CD14-positive monocyte (primary cell): ENCODE measurements at regions not wholly inside any gene's neighbourhood (a gene's known extent, or its start where the extent isn't known, plus 50 kb on each side); places are given as distances from the start of the nearest gene placed in this dataset.

Experiments used
- DNase-seq, 3 donors: peaks; one replicate each; pipeline ENCODE4 v3.0.0-alpha.2; 2011 to 2022
- H2AFZ ChIP-seq: 2 replicates; pipeline ENCODE4 v1.6.0; 2012; ENCODE audit warnings: mild to moderate bottlenecking, low read depth, low read length, inconsistent platforms; ENCODE audit not compliant: insufficient read depth, poor library complexity, severe bottlenecking
- H3K27ac ChIP-seq, 2 donors: 1 replicate in 1 of 2; 2 replicates in 1 of 2; pipeline ENCODE4 v1.5.1; 2012 to 2013; ENCODE audit warnings: low read length in 2 of 2, control low read depth in 1 of 2, inconsistent platforms in 1 of 2, low read depth in 1 of 2, mild to moderate bottlenecking in 1 of 2
- H3K27me3 ChIP-seq, 2 donors: one replicate each; pipeline versions ENCODE4 v1.6.0 to v1.6.1; 2011 to 2013; ENCODE audit warnings: low read length in 2 of 2; ENCODE audit not compliant: control insufficient read depth in 2 of 2, insufficient read depth in 2 of 2
- H3K36me3 ChIP-seq, 2 donors: replicated peaks in 1 of 2; 1 replicate in 1 of 2; 2 replicates in 1 of 2; pipeline versions ENCODE4 v1.5.1 to v1.6.1; 2012 to 2013; ENCODE audit warnings: low read length in 2 of 2, control low read depth in 1 of 2, inconsistent platforms in 1 of 2, mild to moderate bottlenecking in 1 of 2; ENCODE audit not compliant: insufficient read depth in 2 of 2, control insufficient read depth in 1 of 2
- H3K4me1 ChIP-seq, 2 donors: 1 replicate in 1 of 2; 2 replicates in 1 of 2; pipeline versions ENCODE4 v1.5.1 to v1.6.1; 2012 to 2013; ENCODE audit warnings: low read length in 2 of 2, control low read depth in 1 of 2, inconsistent platforms in 1 of 2, mild to moderate bottlenecking in 1 of 2, moderate library complexity in 1 of 2; ENCODE audit not compliant: insufficient read depth in 2 of 2, control insufficient read depth in 1 of 2
- H3K4me2 ChIP-seq: replicated peaks from 2 replicates; pipeline ENCODE3; 2012; ENCODE audit warnings: low read length, moderate library complexity, mild to moderate bottlenecking; ENCODE audit not compliant: poor library complexity, severe bottlenecking; ENCODE audit errors: extremely low read depth
- H3K4me3 ChIP-seq, 3 experiments: fragments of 200-600 bp in 1 of 3; sonication (generic) in 1 of 3; replicated peaks in 1 of 3; 1 replicate in 2 of 3; 2 replicates in 1 of 3; pipeline ENCODE4 v1.5.1; 2011 to 2013; ENCODE audit warnings: low read length in 3 of 3, mild to moderate bottlenecking in 3 of 3, control low read depth in 2 of 3, low read depth in 2 of 3, inconsistent platforms in 1 of 3, moderate library complexity in 1 of 3
- H3K79me2 ChIP-seq: 2 replicates; pipeline ENCODE4 v1.6.0; 2012; ENCODE audit warnings: mild to moderate bottlenecking, control low read depth, inconsistent platforms, low read length, moderate library complexity; ENCODE audit not compliant: insufficient read depth
- H3K9ac ChIP-seq: 2 replicates; pipeline ENCODE4 v1.6.0; 2017; ENCODE audit warnings: low read length, mild to moderate bottlenecking; ENCODE audit not compliant: insufficient read depth, poor library complexity, severe bottlenecking
- H3K9me3 ChIP-seq, 2 donors: replicated peaks in 1 of 2; 1 replicate in 1 of 2; 2 replicates in 1 of 2; pipeline versions ENCODE4 v1.5.1 to v1.6.1; 2012 to 2013; ENCODE audit warnings: low read length in 2 of 2, control low read depth in 1 of 2; ENCODE audit not compliant: control insufficient read depth in 1 of 2, insufficient read depth in 1 of 2
- H4K20me1 ChIP-seq: 2 replicates; pipeline ENCODE4 v1.6.0; 2012; ENCODE audit warnings: mild to moderate bottlenecking, low read length, control low read depth, moderate library complexity; ENCODE audit not compliant: insufficient read depth
- H3K27ac Mint-ChIP-seq, 7 donors: one replicate each; pipeline ENCODE4 v1.8.0; 2020; ENCODE audit warnings: mild to moderate bottlenecking in 7 of 7, mixed read lengths in 7 of 7, moderate library complexity in 6 of 7, inconsistent platforms in 2 of 7
- H3K27me3 Mint-ChIP-seq, 3 donors: one replicate each; pipeline ENCODE4 v1.8.0; 2021 to 2022; ENCODE audit warnings: low read depth in 3 of 3, mild to moderate bottlenecking in 3 of 3, mixed read lengths in 3 of 3, moderate library complexity in 3 of 3, inconsistent platforms in 1 of 3
- H3K36me3 Mint-ChIP-seq, 2 donors: one replicate each; pipeline ENCODE4 v1.8.0; 2020; ENCODE audit warnings: mixed read lengths in 2 of 2, inconsistent platforms in 1 of 2, mild to moderate bottlenecking in 1 of 2
- H3K4me1 Mint-ChIP-seq: one replicate; pipeline ENCODE4 v1.8.0; 2020; ENCODE audit warnings: mild to moderate bottlenecking, mixed read lengths
- H3K4me3 Mint-ChIP-seq, 2 donors: one replicate each; pipeline ENCODE4 v1.8.0; 2020; ENCODE audit warnings: mild to moderate bottlenecking in 2 of 2, mixed read lengths in 2 of 2, moderate library complexity in 1 of 2
- H3K9me3 Mint-ChIP-seq, 7 donors: one replicate each; pipeline ENCODE4 v1.8.0; 2020 to 2022; ENCODE audit warnings: mixed read lengths in 7 of 7, mild to moderate bottlenecking in 6 of 7, moderate library complexity in 6 of 7, inconsistent platforms in 2 of 7
- WGBS: methylation state at CpG from one replicate; pipeline ENCODE4 v1.1.5; 2013; ENCODE audit warnings: missing lambda C conversion rate; ENCODE audit not compliant: insufficient coverage; 5-methylcytosine and 5-hydroxymethylcytosine counted together
- intact Hi-C, 2 donors: fragments of 100-400 bp; cut with micrococcal nuclease; formaldehyde crosslinking; loops; one replicate each; pipeline versions ENCODE4 v1.15.0 to v1.15.1; 2023
- TF ChIP-seq, protein P1 (sequence below): fragments of 200-600 bp; IDR thresholded peaks from one replicate; pipeline ENCODE4 v1.8.0; 2022; ENCODE audit warnings: antibody characterized with exemption, mild to moderate bottlenecking

DNA sequence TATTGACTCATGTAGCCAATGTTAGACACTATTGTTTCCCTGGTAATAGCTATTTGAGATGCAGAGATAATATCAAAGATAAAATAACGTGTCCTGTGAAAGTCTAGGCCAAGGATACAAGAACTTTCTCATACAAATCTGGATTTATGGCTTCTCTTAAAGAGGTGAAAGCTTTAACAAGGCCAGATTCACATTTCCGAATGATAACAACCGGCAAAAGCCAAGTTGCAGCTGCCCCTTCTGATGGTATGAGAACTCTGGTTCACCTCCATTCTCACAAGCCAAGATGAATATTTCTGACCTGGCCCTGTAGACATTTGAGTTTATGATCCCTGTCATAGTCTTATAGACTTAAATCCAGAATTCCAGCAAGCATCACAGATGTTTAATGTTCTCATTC is 230.4 kb upstream of the ZC3H12C start:
- H3K4me1 Mint-ChIP-seq = no peaks in the 10 kb centered on the region
- 100% methylated on average over 1 of the region's 3 CpGs for WGBS

DNA sequence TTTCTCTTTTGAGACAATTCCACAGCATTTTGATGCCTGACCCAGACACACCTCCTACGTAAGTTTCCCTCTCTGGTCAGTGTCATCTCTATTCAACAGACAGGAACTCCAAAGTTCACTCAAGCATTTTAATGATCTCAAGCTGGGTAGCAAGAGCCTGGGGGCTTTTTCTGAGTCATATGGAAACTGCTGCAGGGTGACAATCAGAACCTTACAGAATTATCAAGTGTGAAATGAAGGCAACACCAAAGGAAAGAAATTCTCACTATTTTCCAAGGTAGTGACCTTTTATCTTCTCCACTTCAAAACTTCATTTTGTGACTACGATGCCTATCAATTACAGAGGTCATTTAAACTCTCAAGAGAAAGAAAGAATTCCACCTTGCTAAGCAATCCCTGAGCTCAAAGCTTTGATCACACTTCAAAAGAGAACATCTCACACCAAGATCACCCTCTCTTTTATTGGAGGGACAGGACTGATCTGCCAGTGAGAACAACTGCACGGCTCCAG is 229.0 kb upstream of the ZC3H12C start:
- Histone ChIP-seq H3K27ac (no peak overlapping the region), H2AFZ (no peak overlapping the region), H3K27me3 (no peaks in the 10 kb centered on the region), H3K4me1 (no peaks in the 10 kb centered on the region), H3K36me3 (no peaks in the 10 kb centered on the region), H3K9ac (no peak overlapping the region), H4K20me1 (no peaks in the 10 kb centered on the region), H3K4me3 (no peak overlapping the region), H3K79me2 (no peaks in the 10 kb centered on the region), H3K4me2 (no peak overlapping the region), H3K9me3 (no peaks in the 10 kb centered on the region)
- Mint-ChIP-seq H3K27ac (no peak overlapping the region), H3K4me1 (no peaks in the 10 kb centered on the region), H3K27me3 (peaks cover 0 to 3% (median 2%) of the 10 kb centered on the region in 3 donors), H3K36me3 (no peaks in the 10 kb centered on the region), H3K9me3 (no peaks in the 10 kb centered on the region), H3K4me3 (no peak overlapping the region)
- 83% methylated on average over 1 of the region's 3 CpGs for WGBS
- intact Hi-C loops = no loop called here
- DNase-seq = no peak
- TF ChIP-seq, protein P1, sequence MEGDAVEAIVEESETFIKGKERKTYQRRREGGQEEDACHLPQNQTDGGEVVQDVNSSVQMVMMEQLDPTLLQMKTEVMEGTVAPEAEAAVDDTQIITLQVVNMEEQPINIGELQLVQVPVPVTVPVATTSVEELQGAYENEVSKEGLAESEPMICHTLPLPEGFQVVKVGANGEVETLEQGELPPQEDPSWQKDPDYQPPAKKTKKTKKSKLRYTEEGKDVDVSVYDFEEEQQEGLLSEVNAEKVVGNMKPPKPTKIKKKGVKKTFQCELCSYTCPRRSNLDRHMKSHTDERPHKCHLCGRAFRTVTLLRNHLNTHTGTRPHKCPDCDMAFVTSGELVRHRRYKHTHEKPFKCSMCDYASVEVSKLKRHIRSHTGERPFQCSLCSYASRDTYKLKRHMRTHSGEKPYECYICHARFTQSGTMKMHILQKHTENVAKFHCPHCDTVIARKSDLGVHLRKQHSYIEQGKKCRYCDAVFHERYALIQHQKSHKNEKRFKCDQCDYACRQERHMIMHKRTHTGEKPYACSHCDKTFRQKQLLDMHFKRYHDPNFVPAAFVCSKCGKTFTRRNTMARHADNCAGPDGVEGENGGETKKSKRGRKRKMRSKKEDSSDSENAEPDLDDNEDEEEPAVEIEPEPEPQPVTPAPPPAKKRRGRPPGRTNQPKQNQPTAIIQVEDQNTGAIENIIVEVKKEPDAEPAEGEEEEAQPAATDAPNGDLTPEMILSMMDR = no peak

More for the DNA sequence above, 230.4 kb upstream of the ZC3H12C start:
- Histone ChIP-seq H3K36me3 (no peaks in the 10 kb centered on the region), H2AFZ (no peak overlapping the region), H3K4me3 (no peak overlapping the region), H3K4me2 (no peak overlapping the region), H3K27me3 (no peaks in the 10 kb centered on the region), H3K4me1 (no peaks in the 10 kb centered on the region), H3K79me2 (no peaks in the 10 kb centered on the region), H3K9ac (no peak overlapping the region), H4K20me1 (no peaks in the 10 kb centered on the region), H3K9me3 (no peaks in the 10 kb centered on the region), H3K27ac (no peak overlapping the region)
- Mint-ChIP-seq H3K36me3 (no peaks in the 10 kb centered on the region), H3K27me3 (peaks cover 0 to 3% (median 2%) of the 10 kb centered on the region in 3 donors), H3K9me3 (no peaks in the 10 kb centered on the region), H3K4me3 (no peak overlapping the region), H3K27ac (no peak overlapping the region)
- DNase-seq = no peak
- intact Hi-C loops = no loop called here
- TF ChIP-seq, protein P1 = no peak
